K562 (cell line): ENCODE measurements at regions not wholly inside any gene's neighbourhood (a gene's known extent, or its start where the extent isn't known, plus 50 kb on each side); places are given as distances from the start of the nearest gene placed in this dataset.

ENCODE experiments used
- IRF2 ChIP-seq: sonication (generic); formaldehyde crosslinking; IDR thresholded peaks from 2 replicates; pipeline ENCODE4 v1.8.1; 2022; ENCODE audit warnings: mild to moderate bottlenecking, missing genetic modification reagents
- KAT2B ChIP-seq: IDR thresholded peaks from one replicate; pipeline ENCODE4 v1.6.1; 2012; ENCODE audit warnings: low read depth, mild to moderate bottlenecking, control low read depth, inconsistent platforms, low read length, moderate library complexity
- NR3C1 ChIP-seq: sonication (generic); formaldehyde crosslinking; IDR thresholded peaks from 2 replicates; pipeline ENCODE4 v1.8.1; 2022; ENCODE audit warnings: missing genetic modification reagents
- TAL1 ChIP-seq: fragments of 450-650 bp; IDR thresholded peaks from 2 replicates; pipeline ENCODE4 v1.6.1; 2016; ENCODE audit warnings: mild to moderate bottlenecking
- ZKSCAN3 ChIP-seq: fragments of 250-450 bp; sonication (Bioruptor Pico); IDR thresholded peaks from 2 replicates; pipeline ENCODE4 v1.4.0; 2020
- TF ChIP-seq, protein P1 (sequence below): fragments of 250-450 bp; sonication (Bioruptor Pico); IDR thresholded peaks from 2 replicates; pipeline ENCODE4 v1.4.0; 2020; ENCODE audit warnings: mild to moderate bottlenecking, moderate library complexity
- TF ChIP-seq, protein P2 (sequence below), 3 experiments: IDR thresholded peaks in 2 of 3; conservative IDR thresholded peaks in 1 of 3; 2 replicates each; pipeline ENCODE4 v1.5.1; 2011 to 2012; ENCODE audit warnings: low read length in 3 of 3, mild to moderate bottlenecking in 3 of 3, control low read depth in 2 of 3, improper control_type of control experiment in 1 of 3, inconsistent platforms in 1 of 3, low read depth in 1 of 3, mixed read lengths in 1 of 3, moderate library complexity in 1 of 3; ENCODE audit not compliant: insufficient read depth in 2 of 3

DNA sequence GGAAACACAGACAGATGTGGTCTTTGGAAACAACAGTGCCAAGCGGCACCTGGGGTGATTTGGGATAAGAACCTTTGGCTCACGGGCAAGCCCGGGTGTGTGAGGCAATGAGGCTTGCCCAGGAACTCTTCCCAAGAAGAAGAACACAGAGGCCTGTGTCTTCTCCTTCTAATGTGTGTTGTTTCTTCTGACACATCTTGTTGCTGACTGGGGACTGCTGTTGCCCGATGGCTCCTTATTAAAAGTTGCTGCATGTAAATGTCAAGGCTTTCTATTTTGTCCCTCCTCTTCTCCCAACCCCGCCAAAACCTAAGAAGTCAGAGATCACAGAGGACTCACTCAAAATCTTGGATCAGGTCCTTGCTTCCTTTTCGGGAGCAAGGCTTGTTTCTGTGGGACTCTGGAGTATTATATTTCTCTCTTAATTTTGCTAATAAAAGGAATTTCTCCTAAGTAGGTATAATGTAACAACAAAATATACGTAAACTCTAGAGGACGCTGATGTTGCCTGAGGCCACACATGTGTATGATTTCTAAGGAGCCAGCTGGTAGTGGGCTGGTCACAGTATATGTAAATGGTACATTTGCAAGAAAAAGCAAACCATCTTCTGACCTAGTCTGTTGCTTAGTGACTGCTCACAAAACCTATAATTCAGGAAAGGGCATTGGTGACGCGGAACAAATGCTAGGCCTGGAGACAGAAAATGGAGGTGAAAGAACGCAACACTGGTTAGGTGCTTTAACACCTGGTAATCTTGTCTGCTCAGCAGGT is 232.5 kb downstream of the GADD45G start:
- TF ChIP-seq TAL1: no peak
- TF ChIP-seq, protein P1, sequence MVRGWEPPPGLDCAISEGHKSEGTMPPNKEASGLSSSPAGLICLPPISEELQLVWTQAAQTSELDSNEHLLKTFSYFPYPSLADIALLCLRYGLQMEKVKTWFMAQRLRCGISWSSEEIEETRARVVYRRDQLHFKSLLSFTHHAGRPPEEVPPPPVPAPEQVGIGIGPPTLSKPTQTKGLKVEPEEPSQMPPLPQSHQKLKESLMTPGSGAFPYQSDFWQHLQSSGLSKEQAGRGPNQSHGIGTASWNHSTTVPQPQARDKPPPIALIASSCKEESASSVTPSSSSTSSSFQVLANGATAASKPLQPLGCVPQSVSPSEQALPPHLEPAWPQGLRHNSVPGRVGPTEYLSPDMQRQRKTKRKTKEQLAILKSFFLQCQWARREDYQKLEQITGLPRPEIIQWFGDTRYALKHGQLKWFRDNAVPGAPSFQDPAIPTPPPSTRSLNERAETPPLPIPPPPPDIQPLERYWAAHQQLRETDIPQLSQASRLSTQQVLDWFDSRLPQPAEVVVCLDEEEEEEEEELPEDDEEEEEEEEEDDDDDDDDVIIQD (CRISPR knock-in tag): no peak
- TF ChIP-seq IRF2 (CRISPR knock-in tag): no peak
- TF ChIP-seq ZKSCAN3 (CRISPR knock-in tag): no peak
- no peak for TF ChIP-seq NR3C1 (CRISPR knock-in tag)
- TF ChIP-seq KAT2B: no peak
- TF ChIP-seq, protein P2, sequence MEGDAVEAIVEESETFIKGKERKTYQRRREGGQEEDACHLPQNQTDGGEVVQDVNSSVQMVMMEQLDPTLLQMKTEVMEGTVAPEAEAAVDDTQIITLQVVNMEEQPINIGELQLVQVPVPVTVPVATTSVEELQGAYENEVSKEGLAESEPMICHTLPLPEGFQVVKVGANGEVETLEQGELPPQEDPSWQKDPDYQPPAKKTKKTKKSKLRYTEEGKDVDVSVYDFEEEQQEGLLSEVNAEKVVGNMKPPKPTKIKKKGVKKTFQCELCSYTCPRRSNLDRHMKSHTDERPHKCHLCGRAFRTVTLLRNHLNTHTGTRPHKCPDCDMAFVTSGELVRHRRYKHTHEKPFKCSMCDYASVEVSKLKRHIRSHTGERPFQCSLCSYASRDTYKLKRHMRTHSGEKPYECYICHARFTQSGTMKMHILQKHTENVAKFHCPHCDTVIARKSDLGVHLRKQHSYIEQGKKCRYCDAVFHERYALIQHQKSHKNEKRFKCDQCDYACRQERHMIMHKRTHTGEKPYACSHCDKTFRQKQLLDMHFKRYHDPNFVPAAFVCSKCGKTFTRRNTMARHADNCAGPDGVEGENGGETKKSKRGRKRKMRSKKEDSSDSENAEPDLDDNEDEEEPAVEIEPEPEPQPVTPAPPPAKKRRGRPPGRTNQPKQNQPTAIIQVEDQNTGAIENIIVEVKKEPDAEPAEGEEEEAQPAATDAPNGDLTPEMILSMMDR (IDR thresholded peaks at IDR 0.05 in 2 of 3, conservative IDR thresholded peaks at IDR 0.05 in 1 of 3; ENCODE audit: insufficient read depth in 2 of 3, low read depth in 1 of 3, low read length in 3 of 3): no peak
